Panc1 (cell line): ENCODE measurements at regions not wholly inside any gene's neighbourhood (a gene's known extent, or its start where the extent isn't known, plus 50 kb on each side); places are given as distances from the start of the nearest gene placed in this dataset.

Experiments
- TCF7L2 ChIP-seq: IDR thresholded peaks from 2 replicates; pipeline ENCODE4 v1.6.1; 2011; ENCODE audit warnings: mild to moderate bottlenecking, low read depth, low read length, inconsistent platforms
- TF ChIP-seq, protein P1 (sequence below), 2 experiments: IDR thresholded peaks; 2 replicates each; pipeline ENCODE4 v1.6.1; 2011 to 2012; ENCODE audit warnings: low read depth in 2 of 2, control low read depth in 1 of 2, low read length in 1 of 2, mild to moderate bottlenecking in 1 of 2, moderate library complexity in 1 of 2; ENCODE audit not compliant: insufficient read depth in 1 of 2
- TF ChIP-seq, protein P2 (sequence below): fragments of 450-650 bp; IDR thresholded peaks from 2 replicates; pipeline ENCODE4 v1.5.1; 2017; ENCODE audit warnings: mild to moderate bottlenecking

DNA sequence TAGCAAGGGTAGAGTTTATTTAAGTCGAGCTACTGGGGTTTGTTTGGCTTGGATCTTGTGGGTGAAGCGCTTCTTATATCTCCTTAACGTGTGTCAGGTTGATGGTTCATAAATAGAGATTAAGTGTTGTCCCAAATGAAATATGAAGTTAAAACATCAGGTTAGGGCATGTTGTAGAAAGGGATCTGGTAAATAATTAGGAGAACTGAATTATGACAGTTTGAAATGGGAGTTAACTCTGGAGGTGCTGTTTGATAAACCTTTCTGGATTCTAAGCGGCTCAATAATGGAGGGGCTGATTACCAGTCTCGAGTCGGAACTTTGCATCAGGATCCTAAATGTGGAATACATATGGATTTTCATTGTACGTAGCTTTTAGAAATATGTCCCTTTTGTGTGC, 717.0 kb upstream of the WWC1 start:
- TF ChIP-seq, protein P1, sequence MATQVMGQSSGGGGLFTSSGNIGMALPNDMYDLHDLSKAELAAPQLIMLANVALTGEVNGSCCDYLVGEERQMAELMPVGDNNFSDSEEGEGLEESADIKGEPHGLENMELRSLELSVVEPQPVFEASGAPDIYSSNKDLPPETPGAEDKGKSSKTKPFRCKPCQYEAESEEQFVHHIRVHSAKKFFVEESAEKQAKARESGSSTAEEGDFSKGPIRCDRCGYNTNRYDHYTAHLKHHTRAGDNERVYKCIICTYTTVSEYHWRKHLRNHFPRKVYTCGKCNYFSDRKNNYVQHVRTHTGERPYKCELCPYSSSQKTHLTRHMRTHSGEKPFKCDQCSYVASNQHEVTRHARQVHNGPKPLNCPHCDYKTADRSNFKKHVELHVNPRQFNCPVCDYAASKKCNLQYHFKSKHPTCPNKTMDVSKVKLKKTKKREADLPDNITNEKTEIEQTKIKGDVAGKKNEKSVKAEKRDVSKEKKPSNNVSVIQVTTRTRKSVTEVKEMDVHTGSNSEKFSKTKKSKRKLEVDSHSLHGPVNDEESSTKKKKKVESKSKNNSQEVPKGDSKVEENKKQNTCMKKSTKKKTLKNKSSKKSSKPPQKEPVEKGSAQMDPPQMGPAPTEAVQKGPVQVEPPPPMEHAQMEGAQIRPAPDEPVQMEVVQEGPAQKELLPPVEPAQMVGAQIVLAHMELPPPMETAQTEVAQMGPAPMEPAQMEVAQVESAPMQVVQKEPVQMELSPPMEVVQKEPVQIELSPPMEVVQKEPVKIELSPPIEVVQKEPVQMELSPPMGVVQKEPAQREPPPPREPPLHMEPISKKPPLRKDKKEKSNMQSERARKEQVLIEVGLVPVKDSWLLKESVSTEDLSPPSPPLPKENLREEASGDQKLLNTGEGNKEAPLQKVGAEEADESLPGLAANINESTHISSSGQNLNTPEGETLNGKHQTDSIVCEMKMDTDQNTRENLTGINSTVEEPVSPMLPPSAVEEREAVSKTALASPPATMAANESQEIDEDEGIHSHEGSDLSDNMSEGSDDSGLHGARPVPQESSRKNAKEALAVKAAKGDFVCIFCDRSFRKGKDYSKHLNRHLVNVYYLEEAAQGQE (IDR thresholded peaks at IDR 0.05; ENCODE audit: insufficient read depth in 1 of 2, low read depth in 2 of 2, low read length in 1 of 2): no peak
- TF ChIP-seq, protein P2, sequence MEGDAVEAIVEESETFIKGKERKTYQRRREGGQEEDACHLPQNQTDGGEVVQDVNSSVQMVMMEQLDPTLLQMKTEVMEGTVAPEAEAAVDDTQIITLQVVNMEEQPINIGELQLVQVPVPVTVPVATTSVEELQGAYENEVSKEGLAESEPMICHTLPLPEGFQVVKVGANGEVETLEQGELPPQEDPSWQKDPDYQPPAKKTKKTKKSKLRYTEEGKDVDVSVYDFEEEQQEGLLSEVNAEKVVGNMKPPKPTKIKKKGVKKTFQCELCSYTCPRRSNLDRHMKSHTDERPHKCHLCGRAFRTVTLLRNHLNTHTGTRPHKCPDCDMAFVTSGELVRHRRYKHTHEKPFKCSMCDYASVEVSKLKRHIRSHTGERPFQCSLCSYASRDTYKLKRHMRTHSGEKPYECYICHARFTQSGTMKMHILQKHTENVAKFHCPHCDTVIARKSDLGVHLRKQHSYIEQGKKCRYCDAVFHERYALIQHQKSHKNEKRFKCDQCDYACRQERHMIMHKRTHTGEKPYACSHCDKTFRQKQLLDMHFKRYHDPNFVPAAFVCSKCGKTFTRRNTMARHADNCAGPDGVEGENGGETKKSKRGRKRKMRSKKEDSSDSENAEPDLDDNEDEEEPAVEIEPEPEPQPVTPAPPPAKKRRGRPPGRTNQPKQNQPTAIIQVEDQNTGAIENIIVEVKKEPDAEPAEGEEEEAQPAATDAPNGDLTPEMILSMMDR: no peak
- TF ChIP-seq TCF7L2: no peak
